MM.1S (cell line): ENCODE measurements at regions not wholly inside any gene's neighbourhood (a gene's known extent, or its start where the extent isn't known, plus 50 kb on each side); places are given as distances from the start of the nearest gene placed in this dataset.

Experiments used
- EZH2phosphoT487 ChIP-seq: fragments of 300-600 bp; sonication (generic); IDR thresholded peaks from 2 replicates; pipeline ENCODE4 v1.6.1; 2018; ENCODE audit warnings: antibody characterized with exemption, low read length
- TF ChIP-seq, protein P1 (sequence below): fragments of 300-600 bp; sonication (generic); IDR thresholded peaks from 2 replicates; pipeline ENCODE4 v1.5.1; 2016; ENCODE audit warnings: antibody characterized with exemption, low read length, mixed read lengths

DNA sequence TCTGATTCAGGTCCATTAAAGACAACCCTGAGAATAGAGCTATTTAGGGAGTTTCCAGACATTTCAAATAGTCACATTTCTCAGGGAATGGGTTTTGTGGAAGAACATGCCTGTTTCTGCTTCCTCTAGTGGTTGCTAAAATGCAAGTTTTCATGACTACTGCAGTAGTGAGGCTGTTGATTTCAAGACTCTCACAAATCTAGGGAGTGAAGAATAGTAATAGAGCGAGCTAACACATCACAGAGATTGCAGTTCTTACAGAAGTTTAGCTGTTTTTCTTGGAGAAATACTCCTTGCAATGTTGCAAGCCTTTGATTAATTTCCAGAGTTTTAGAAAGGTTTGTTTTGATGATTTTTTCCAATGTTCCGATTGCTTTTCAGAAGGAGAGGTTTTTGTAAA is 610.2 kb upstream of the HTR2C start:
- TF ChIP-seq, protein P1, sequence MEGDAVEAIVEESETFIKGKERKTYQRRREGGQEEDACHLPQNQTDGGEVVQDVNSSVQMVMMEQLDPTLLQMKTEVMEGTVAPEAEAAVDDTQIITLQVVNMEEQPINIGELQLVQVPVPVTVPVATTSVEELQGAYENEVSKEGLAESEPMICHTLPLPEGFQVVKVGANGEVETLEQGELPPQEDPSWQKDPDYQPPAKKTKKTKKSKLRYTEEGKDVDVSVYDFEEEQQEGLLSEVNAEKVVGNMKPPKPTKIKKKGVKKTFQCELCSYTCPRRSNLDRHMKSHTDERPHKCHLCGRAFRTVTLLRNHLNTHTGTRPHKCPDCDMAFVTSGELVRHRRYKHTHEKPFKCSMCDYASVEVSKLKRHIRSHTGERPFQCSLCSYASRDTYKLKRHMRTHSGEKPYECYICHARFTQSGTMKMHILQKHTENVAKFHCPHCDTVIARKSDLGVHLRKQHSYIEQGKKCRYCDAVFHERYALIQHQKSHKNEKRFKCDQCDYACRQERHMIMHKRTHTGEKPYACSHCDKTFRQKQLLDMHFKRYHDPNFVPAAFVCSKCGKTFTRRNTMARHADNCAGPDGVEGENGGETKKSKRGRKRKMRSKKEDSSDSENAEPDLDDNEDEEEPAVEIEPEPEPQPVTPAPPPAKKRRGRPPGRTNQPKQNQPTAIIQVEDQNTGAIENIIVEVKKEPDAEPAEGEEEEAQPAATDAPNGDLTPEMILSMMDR = no peak
- TF ChIP-seq EZH2phosphoT487 = no peak
